Neural crest cell (in vitro differentiated cells): ENCODE measurements at regions not wholly inside any gene's neighbourhood (a gene's known extent, or its start where the extent isn't known, plus 50 kb on each side); places are given as distances from the start of the nearest gene placed in this dataset.

Experiments
- DNase-seq: peaks from one replicate; pipeline ENCODE4 v3.0.0; 2021; ENCODE audit warnings: low read depth, mixed read lengths, low spot score
- H3K27ac Mint-ChIP-seq: one replicate; pipeline ENCODE4 v1.8.0; 2021; ENCODE audit warnings: mild to moderate bottlenecking, mixed read lengths; ENCODE audit not compliant: unreplicated experiment
- H3K27me3 Mint-ChIP-seq: 2 replicates; pipeline ENCODE4 v1.8.0; 2021; ENCODE audit warnings: low read depth, mild to moderate bottlenecking, mixed read lengths
- H3K36me3 Mint-ChIP-seq: 2 replicates; pipeline ENCODE4 v1.8.0; 2021; ENCODE audit warnings: low read depth, mild to moderate bottlenecking, mixed read lengths
- H3K4me1 Mint-ChIP-seq: 2 replicates; pipeline ENCODE4 v1.8.0; 2021; ENCODE audit warnings: mixed read lengths
- H3K4me3 Mint-ChIP-seq: one replicate; pipeline ENCODE4 v1.8.0; 2021; ENCODE audit warnings: mild to moderate bottlenecking, mixed read lengths
- H3K9me3 Mint-ChIP-seq: 2 replicates; pipeline ENCODE4 v1.8.0; 2021; ENCODE audit warnings: mixed read lengths
- TF ChIP-seq, protein P1 (sequence below): fragments of 200-600 bp; sonication (generic); conservative IDR thresholded peaks from 2 replicates; pipeline ENCODE4 v1.5.0; 2021; ENCODE audit warnings: antibody characterized with exemption, mild to moderate bottlenecking

DNA sequence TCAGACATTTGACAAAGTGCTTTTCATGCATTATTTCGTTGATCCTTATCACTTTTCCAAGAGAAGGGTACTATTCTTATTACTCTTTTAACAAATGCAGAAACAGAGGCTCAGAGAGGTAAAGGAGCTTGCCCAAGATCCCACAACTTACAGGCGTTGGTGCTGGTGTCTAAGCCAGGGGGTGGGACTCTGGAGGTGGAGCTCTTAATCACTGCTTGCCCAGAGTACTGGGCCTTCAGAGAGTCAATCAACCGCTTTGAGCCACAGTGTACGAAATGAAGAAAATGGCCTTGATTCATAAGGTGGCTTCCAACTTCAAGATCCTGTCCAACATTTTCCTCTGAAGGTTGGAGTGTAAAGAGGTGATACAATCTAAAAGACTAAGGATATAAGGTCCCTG lies 211.5 kb downstream of the NECTIN3 start:
- DNase-seq = no peak
- TF ChIP-seq, protein P1, sequence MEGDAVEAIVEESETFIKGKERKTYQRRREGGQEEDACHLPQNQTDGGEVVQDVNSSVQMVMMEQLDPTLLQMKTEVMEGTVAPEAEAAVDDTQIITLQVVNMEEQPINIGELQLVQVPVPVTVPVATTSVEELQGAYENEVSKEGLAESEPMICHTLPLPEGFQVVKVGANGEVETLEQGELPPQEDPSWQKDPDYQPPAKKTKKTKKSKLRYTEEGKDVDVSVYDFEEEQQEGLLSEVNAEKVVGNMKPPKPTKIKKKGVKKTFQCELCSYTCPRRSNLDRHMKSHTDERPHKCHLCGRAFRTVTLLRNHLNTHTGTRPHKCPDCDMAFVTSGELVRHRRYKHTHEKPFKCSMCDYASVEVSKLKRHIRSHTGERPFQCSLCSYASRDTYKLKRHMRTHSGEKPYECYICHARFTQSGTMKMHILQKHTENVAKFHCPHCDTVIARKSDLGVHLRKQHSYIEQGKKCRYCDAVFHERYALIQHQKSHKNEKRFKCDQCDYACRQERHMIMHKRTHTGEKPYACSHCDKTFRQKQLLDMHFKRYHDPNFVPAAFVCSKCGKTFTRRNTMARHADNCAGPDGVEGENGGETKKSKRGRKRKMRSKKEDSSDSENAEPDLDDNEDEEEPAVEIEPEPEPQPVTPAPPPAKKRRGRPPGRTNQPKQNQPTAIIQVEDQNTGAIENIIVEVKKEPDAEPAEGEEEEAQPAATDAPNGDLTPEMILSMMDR = no peak
- H3K9me3 Mint-ChIP-seq = peaks cover 3% of the 10 kb centered on the region
- H3K36me3 Mint-ChIP-seq = no peaks in the 10 kb centered on the region
- no peak overlapping the region for H3K4me3 Mint-ChIP-seq
- H3K27ac Mint-ChIP-seq = no peak overlapping the region
- H3K4me1 Mint-ChIP-seq = peaks cover 24% of the 10 kb centered on the region
- H3K27me3 Mint-ChIP-seq = no peaks in the 10 kb centered on the region

DNA sequence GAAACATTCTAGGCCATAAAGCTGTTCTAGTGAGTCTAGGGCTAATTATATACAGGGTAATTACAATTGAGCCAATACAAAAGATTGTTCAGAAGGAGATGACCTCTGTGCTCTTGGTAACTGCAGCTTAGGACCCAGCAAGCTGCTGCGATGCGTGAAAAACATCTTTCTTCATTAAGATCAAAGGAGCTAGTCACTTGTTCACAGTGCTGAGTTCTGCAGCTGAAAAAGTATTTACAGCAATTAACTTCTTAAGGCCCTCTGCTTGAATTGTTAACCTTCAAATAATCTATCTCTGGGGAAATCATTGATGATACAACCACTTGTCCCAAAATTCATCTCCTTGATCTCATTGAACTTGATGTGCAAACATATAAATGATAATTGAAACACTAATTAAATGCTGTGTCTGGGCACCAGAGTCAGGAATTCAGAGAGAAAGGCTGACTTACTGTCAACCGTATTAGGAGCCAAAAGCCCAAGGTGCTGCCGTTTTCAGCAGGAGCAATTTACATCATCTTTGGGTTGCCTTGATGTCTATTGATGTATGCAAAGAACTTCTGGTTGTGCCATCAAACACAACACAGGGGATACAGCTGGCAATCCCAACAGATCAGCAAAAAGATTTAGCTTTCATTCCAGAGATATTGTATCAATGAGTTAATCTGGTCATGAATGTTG lies 213.0 kb downstream of the NECTIN3 start:
- H3K36me3 Mint-ChIP-seq = no peaks in the 10 kb centered on the region
- no peak overlapping the region for H3K27ac Mint-ChIP-seq
- H3K27me3 Mint-ChIP-seq = no peaks in the 10 kb centered on the region
- peaks cover 7% of the 10 kb centered on the region for H3K9me3 Mint-ChIP-seq
- TF ChIP-seq, protein P1 = no peak
- H3K4me1 Mint-ChIP-seq = peaks cover 24% of the 10 kb centered on the region
- no peak for DNase-seq
- H3K4me3 Mint-ChIP-seq = no peak overlapping the region

GRCh38 chr3:111285184-111285538 lies 213.5 kb downstream of the NECTIN3 start:
- no peak overlapping the region for H3K27ac Mint-ChIP-seq
- no peaks in the 10 kb centered on the region for H3K36me3 Mint-ChIP-seq
- DNase-seq = no peak
- H3K9me3 Mint-ChIP-seq = peaks cover 7% of the 10 kb centered on the region
- TF ChIP-seq, protein P1 = no peak
- peaks cover 24% of the 10 kb centered on the region for H3K4me1 Mint-ChIP-seq
- H3K4me3 Mint-ChIP-seq = no peak overlapping the region
- no peaks in the 10 kb centered on the region for H3K27me3 Mint-ChIP-seq

DNA sequence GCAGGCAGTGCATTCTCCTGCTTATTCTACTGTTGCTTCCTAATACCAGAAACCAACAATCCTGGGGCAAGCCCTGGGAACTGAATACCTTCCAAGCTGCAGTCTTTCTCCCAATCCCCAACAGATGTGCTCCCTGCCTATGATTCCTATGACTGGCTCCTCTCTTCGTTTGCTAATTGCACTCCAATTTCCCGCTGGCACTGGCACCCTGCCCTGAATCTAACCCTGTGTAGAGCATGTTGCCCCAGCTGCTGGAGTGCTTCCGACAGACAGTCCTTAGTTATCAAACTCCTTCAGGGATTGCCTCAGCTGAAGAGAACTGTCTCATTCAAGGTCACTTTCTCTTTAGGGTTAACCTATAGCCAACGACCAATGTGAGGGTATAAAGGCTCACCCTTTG lies 214.1 kb downstream of the NECTIN3 start:
- no peaks in the 10 kb centered on the region for H3K36me3 Mint-ChIP-seq
- H3K9me3 Mint-ChIP-seq = peaks cover 11% of the 10 kb centered on the region
- H3K27me3 Mint-ChIP-seq = no peaks in the 10 kb centered on the region
- TF ChIP-seq, protein P1 = no peak
- H3K27ac Mint-ChIP-seq = no peak overlapping the region
- H3K4me1 Mint-ChIP-seq = peaks cover 24% of the 10 kb centered on the region
- H3K4me3 Mint-ChIP-seq = no peak overlapping the region
- DNase-seq = no peak

DNA sequence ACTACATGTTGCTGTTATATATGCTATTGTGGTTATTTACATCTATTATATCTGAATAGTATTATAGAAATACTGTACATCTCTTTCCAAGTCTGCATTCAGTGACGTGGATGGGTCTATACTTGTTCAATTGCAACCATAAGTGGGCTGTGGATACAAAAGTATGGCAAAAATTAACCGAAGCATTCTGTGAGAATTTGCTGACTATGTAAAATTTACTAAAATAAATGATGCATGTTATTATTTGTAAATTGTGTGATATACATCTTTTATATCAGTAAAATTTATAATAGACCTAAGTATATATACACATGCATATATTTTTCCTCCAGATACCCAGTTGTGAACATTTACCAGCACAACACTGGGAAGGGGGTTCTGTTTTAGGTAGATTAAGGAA lies 215.1 kb downstream of the NECTIN3 start:
- H3K4me1 Mint-ChIP-seq = peaks cover 24% of the 10 kb centered on the region
- TF ChIP-seq, protein P1 = no peak
- H3K27ac Mint-ChIP-seq = no peak overlapping the region
- no peak for DNase-seq
- no peaks in the 10 kb centered on the region for H3K36me3 Mint-ChIP-seq
- peaks cover 12% of the 10 kb centered on the region for H3K9me3 Mint-ChIP-seq
- no peaks in the 10 kb centered on the region for H3K27me3 Mint-ChIP-seq
- no peak overlapping the region for H3K4me3 Mint-ChIP-seq
